Neuron (in vitro differentiated cells): ENCODE measurements at regions not wholly inside any gene's neighbourhood (a gene's known extent, or its start where the extent isn't known, plus 50 kb on each side); places are given as distances from the start of the nearest gene placed in this dataset.
A peak's percentile ranks its signal among the peaks of the same experiment; 100 is the strongest.

Experiments
- H2AFZ ChIP-seq: one replicate; pipeline ENCODE4 v1.6.1; 2013; ENCODE audit warnings: low read depth, mild to moderate bottlenecking, inconsistent platforms, low read length, moderate library complexity
- H3K27me3 ChIP-seq: one replicate; pipeline ENCODE4 v1.6.1; 2013; ENCODE audit warnings: low read length; ENCODE audit not compliant: insufficient read depth
- H3K36me3 ChIP-seq: one replicate; pipeline ENCODE4 v1.6.1; 2013; ENCODE audit warnings: low read length; ENCODE audit not compliant: insufficient read depth
- H3K4me1 ChIP-seq: one replicate; pipeline ENCODE4 v1.6.1; 2013; ENCODE audit warnings: low read length; ENCODE audit not compliant: insufficient read depth
- H3K4me3 ChIP-seq: 2 replicates; pipeline ENCODE4 v1.5.1; 2013; ENCODE audit warnings: mild to moderate bottlenecking, low read length, moderate library complexity
- H3K9me3 ChIP-seq: one replicate; pipeline ENCODE4 v1.6.1; 2013; ENCODE audit warnings: low read length

- Histone ChIP-seq H2AFZ (no peak overlapping the region), H3K4me3 (no peak overlapping the region), H3K36me3 (no peaks in the 10 kb centered on the region), H3K9me3 (no peaks in the 10 kb centered on the region), H3K27me3 (no peaks in the 10 kb centered on the region), H3K4me1 (peaks cover 9% of the 10 kb centered on the region)
Measured at GRCh38 chr6:22656706-22657351, 87.5 kb downstream of the HDGFL1 start.

DNA sequence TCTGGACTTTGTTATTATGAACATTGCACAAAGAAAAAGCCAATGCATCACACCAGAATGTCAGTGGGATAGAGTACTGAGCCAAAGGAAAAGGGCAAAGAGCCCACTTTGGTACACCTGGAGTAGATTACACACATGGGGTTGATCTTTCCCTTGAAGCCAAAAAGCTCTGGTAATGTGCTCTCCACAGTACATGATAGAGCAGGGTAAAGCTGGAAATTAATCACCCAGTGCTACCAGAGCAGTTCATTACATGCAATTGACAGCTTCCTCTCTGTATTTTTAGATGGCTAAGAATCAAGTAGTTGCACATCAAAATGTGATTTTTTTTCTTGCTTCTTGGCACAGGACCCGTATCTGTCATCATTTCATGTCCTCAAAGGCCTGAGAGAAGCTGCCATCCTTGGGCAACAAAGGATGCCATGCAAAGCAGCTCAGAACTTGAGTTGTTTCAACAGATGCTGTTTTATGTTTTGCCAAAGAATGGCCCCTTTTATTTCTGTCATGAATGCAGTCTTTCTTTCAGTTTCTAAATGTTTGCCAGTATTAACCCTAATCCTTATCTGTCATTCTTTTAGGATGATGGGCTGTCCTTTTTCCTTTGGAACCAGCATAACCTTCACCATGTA is 88.1 kb downstream of the HDGFL1 start:
- Histone ChIP-seq H3K4me1 (peaks cover 9% of the 10 kb centered on the region), H2AFZ (peak overlapping the region; percentile 1), H3K9me3 (no peaks in the 10 kb centered on the region), H3K36me3 (no peaks in the 10 kb centered on the region), H3K4me3 (no peak overlapping the region), H3K27me3 (no peaks in the 10 kb centered on the region)

DNA sequence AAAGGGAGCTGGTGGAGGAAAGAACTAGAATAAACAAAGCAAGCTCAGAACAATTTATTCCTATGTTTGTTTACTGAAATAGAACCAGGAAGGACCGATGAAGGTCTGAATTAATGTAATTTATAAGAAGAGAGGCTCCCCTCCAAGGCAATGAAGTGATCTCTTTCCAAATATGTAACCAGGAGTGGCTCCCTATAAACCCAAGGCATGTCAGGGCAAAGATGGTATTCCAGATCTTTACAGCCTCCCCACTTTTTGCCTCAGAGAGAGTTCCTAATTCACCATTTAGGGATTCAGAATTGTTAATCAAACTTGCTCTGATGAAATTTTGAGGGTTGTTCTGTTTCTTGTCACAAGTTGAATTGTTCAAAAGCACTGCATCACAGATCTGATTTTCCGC is 88.8 kb downstream of the HDGFL1 start:
- Histone ChIP-seq H2AFZ (peak overlapping the region; percentile 1), H3K27me3 (no peaks in the 10 kb centered on the region), H3K4me1 (peaks cover 9% of the 10 kb centered on the region), H3K9me3 (no peaks in the 10 kb centered on the region), H3K4me3 (no peak overlapping the region), H3K36me3 (no peaks in the 10 kb centered on the region)

GRCh38 chr6:22658934-22659333 is 89.6 kb downstream of the HDGFL1 start:
- H2AFZ ChIP-seq: no peak overlapping the region
- H3K9me3 ChIP-seq: no peaks in the 10 kb centered on the region
- no peaks in the 10 kb centered on the region for H3K36me3 ChIP-seq
- no peak overlapping the region for H3K4me3 ChIP-seq
- no peaks in the 10 kb centered on the region for H3K27me3 ChIP-seq
- H3K4me1 ChIP-seq: peaks cover 6% of the 10 kb centered on the region

- Histone ChIP-seq H3K27me3 (no peaks in the 10 kb centered on the region), H2AFZ (no peak overlapping the region), H3K4me3 (no peak overlapping the region), H3K4me1 (no peaks in the 10 kb centered on the region), H3K36me3 (no peaks in the 10 kb centered on the region), H3K9me3 (no peaks in the 10 kb centered on the region)
Measured at GRCh38 chr6:22664968-22665367, 95.6 kb downstream of the HDGFL1 start.

GRCh38 chr6:22666021-22666420 is 96.7 kb downstream of the HDGFL1 start:
- Histone ChIP-seq H3K27me3 (no peaks in the 10 kb centered on the region), H3K36me3 (no peaks in the 10 kb centered on the region), H3K9me3 (no peaks in the 10 kb centered on the region), H3K4me3 (no peak overlapping the region), H2AFZ (no peak overlapping the region), H3K4me1 (no peaks in the 10 kb centered on the region)

- H3K4me3 ChIP-seq: no peak overlapping the region
- H3K27me3 ChIP-seq: no peaks in the 10 kb centered on the region
- no peaks in the 10 kb centered on the region for H3K36me3 ChIP-seq
- no peaks in the 10 kb centered on the region for H3K4me1 ChIP-seq
- H2AFZ ChIP-seq: no peak overlapping the region
- H3K9me3 ChIP-seq: no peaks in the 10 kb centered on the region
Measured at GRCh38 chr6:22666586-22666985, 97.2 kb downstream of the HDGFL1 start.

DNA sequence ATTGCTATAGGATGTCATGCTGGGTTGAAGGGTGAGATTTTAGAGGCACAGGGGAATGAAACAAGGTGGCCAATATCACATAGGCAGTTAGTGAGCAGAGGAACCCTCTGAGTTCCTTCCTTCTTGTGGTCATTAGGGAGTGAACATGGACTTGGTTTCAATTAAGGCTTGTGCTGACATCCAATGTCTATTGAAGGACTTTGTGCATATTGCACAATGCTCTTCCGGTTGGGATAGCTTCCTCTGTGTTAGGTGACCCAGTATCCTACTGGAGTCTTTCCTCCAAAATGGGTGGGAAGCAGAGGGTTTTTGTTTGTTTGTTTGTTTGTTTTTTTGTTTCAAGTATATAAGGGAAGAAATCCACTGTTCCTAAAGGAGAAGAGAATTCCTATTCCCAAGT is 98.5 kb downstream of the HDGFL1 start:
- no peak overlapping the region for H2AFZ ChIP-seq
- no peaks in the 10 kb centered on the region for H3K9me3 ChIP-seq
- H3K36me3 ChIP-seq: no peaks in the 10 kb centered on the region
- no peaks in the 10 kb centered on the region for H3K4me1 ChIP-seq
- H3K27me3 ChIP-seq: no peaks in the 10 kb centered on the region
- no peak overlapping the region for H3K4me3 ChIP-seq

GRCh38 chr6:22668307-22668706 is 98.9 kb downstream of the HDGFL1 start:
- H3K9me3 ChIP-seq: no peaks in the 10 kb centered on the region
- H3K4me1 ChIP-seq: no peaks in the 10 kb centered on the region
- H3K27me3 ChIP-seq: no peaks in the 10 kb centered on the region
- no peak overlapping the region for H3K4me3 ChIP-seq
- no peaks in the 10 kb centered on the region for H3K36me3 ChIP-seq
- H2AFZ ChIP-seq: no peak overlapping the region

DNA sequence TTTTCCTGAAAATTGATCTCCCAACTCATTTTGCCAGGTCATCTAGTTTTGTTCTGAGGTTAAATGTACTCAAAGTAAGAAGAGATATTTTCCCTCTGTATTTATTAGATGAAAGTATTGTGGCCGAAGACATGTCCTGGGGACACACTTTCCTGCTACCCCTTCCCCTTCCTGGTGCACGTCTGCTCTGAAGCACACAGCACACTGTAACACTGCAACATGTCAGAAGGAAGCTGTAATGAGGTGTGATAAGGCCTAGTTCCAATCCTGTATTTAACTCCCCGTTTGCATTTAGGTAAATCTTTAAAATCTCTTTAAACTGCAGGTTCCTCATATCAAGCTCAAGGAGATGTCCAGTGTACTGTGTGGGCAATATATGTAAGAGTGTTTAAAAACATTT is 99.4 kb downstream of the HDGFL1 start:
- no peaks in the 10 kb centered on the region for H3K36me3 ChIP-seq
- H3K4me1 ChIP-seq: no peaks in the 10 kb centered on the region
- no peaks in the 10 kb centered on the region for H3K9me3 ChIP-seq
- no peak overlapping the region for H3K4me3 ChIP-seq
- H3K27me3 ChIP-seq: no peaks in the 10 kb centered on the region
- H2AFZ ChIP-seq: no peak overlapping the region

GRCh38 chr6:22670605-22671004 is 101.2 kb downstream of the HDGFL1 start:
- Histone ChIP-seq H3K27me3 (no peaks in the 10 kb centered on the region), H2AFZ (no peak overlapping the region), H3K4me1 (no peaks in the 10 kb centered on the region)

DNA sequence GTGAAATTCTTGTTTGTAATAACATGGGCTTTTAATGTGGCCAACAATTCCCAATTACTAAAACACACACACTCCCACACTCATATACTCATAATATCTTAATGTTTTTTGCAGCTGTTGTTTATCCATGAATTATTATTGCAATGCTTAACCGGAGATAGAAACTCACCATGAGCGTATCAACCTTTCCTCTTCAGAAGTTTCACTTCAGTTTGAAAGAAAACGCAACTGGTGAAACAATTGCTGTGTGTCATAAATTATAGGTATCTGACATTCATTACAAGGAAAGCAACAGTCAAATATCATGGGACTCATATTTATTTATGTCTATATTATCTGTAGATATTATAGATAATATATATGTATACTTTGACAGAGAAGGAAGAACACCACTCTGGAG is 104.1 kb downstream of the HDGFL1 start:
- H2AFZ ChIP-seq: no peak overlapping the region
- no peaks in the 10 kb centered on the region for H3K9me3 ChIP-seq
- no peak overlapping the region for H3K4me3 ChIP-seq
- no peaks in the 10 kb centered on the region for H3K4me1 ChIP-seq
- H3K27me3 ChIP-seq: no peaks in the 10 kb centered on the region
- H3K36me3 ChIP-seq: no peaks in the 10 kb centered on the region

More at GRCh38 chr6:22670605-22671004, 101.2 kb downstream of the HDGFL1 start:
- Histone ChIP-seq H3K4me3 (no peak overlapping the region), H3K9me3 (no peaks in the 10 kb centered on the region), H3K36me3 (no peaks in the 10 kb centered on the region)

DNA sequence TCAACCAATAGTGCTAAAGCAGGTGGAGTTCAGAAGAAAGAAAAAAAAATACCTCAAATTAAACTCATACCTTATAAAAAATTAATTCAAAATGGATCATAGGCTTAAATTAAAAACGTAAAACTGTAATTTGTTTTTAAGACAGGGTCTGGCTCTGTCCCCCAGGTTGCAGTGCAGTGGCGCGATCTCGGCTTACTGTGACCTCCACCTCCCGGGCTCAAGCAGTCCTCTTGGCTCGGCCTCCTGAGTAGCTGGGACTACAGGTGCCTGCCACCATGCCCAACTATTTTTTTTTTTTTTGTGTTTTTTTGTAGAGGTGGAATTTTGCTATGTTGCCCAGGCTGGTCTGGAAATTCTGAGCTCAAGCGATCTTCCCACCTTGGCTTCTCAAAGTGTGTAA is 111.6 kb downstream of the HDGFL1 start:
- no peak overlapping the region for H3K4me3 ChIP-seq
- no peak overlapping the region for H2AFZ ChIP-seq
- H3K27me3 ChIP-seq: no peaks in the 10 kb centered on the region
- no peaks in the 10 kb centered on the region for H3K36me3 ChIP-seq
- H3K4me1 ChIP-seq: no peaks in the 10 kb centered on the region
- H3K9me3 ChIP-seq: no peaks in the 10 kb centered on the region

GRCh38 chr6:22681761-22682160 is 112.4 kb downstream of the HDGFL1 start:
- no peaks in the 10 kb centered on the region for H3K9me3 ChIP-seq
- H3K4me3 ChIP-seq: no peak overlapping the region
- H3K4me1 ChIP-seq: no peaks in the 10 kb centered on the region
- H2AFZ ChIP-seq: no peak overlapping the region
- H3K36me3 ChIP-seq: no peaks in the 10 kb centered on the region
- no peaks in the 10 kb centered on the region for H3K27me3 ChIP-seq
